ENCODE measurements at regions not wholly inside any gene's neighbourhood (a gene's known extent, or its start where the extent isn't known, plus 50 kb on each side); places are given as distances from the start of the nearest gene placed in this dataset.

DNA sequence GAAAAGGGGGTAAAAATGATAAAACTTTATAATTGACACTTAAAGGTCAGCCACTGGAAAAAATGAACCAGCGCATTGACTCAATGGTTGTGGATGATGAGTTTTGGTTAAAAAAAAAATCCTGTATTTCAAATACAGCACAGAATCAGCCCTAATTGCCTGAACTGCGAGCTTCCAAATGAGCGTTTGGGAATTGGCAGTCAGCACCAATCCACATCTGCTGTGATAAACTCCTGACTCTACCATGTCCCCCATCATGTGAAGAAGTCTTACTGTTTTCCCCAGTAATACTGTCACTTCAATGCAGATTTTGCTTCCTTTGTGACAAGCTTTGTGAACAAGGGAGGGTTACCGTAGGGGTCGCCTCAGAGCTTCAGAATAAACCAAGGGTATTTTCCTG lies 235.4 kb downstream of the EBLN2 start:
- TF ChIP-seq, protein P1, sequence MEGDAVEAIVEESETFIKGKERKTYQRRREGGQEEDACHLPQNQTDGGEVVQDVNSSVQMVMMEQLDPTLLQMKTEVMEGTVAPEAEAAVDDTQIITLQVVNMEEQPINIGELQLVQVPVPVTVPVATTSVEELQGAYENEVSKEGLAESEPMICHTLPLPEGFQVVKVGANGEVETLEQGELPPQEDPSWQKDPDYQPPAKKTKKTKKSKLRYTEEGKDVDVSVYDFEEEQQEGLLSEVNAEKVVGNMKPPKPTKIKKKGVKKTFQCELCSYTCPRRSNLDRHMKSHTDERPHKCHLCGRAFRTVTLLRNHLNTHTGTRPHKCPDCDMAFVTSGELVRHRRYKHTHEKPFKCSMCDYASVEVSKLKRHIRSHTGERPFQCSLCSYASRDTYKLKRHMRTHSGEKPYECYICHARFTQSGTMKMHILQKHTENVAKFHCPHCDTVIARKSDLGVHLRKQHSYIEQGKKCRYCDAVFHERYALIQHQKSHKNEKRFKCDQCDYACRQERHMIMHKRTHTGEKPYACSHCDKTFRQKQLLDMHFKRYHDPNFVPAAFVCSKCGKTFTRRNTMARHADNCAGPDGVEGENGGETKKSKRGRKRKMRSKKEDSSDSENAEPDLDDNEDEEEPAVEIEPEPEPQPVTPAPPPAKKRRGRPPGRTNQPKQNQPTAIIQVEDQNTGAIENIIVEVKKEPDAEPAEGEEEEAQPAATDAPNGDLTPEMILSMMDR (IDR thresholded peaks at IDR 0.05; ENCODE audit: insufficient read depth, low read depth, low read length), result no peak
- TF ChIP-seq EZH2 (IDR thresholded peaks at IDR 0.05; ENCODE audit: insufficient read depth, low read length), result no peak
